ENCODE measurements at regions not wholly inside any gene's neighbourhood (a gene's known extent, or its start where the extent isn't known, plus 50 kb on each side); places are given as distances from the start of the nearest gene placed in this dataset.

DNA sequence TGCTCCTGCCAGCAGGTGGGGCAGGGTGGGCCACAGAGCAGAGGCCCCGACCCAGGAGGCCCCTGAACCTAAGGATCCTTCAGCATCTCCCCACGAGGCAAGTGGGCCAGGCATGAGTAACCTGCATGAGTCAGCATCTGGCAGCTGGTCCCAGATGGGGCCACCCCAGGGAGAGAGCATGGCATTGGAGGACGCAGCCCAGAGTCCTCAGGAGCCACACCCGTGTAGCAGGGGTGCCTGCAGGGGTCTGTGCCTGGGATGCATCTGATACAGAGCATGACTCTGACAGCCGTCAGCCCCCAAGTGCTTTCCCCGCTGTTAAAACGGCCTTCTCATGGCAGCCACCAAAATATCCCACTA is 185.6 kb upstream of the SALL3 start:
- no peak for TF ChIP-seq POLR2AphosphoS5 (IDR thresholded peaks at IDR 0.05)
- TF ChIP-seq, protein P1, sequence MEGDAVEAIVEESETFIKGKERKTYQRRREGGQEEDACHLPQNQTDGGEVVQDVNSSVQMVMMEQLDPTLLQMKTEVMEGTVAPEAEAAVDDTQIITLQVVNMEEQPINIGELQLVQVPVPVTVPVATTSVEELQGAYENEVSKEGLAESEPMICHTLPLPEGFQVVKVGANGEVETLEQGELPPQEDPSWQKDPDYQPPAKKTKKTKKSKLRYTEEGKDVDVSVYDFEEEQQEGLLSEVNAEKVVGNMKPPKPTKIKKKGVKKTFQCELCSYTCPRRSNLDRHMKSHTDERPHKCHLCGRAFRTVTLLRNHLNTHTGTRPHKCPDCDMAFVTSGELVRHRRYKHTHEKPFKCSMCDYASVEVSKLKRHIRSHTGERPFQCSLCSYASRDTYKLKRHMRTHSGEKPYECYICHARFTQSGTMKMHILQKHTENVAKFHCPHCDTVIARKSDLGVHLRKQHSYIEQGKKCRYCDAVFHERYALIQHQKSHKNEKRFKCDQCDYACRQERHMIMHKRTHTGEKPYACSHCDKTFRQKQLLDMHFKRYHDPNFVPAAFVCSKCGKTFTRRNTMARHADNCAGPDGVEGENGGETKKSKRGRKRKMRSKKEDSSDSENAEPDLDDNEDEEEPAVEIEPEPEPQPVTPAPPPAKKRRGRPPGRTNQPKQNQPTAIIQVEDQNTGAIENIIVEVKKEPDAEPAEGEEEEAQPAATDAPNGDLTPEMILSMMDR (IDR thresholded peaks at IDR 0.05), result no peak
- TF ChIP-seq POLR2A (IDR thresholded peaks at IDR 0.05), result no peak
- no peak for TF ChIP-seq EP300 (IDR thresholded peaks at IDR 0.05)

DNA sequence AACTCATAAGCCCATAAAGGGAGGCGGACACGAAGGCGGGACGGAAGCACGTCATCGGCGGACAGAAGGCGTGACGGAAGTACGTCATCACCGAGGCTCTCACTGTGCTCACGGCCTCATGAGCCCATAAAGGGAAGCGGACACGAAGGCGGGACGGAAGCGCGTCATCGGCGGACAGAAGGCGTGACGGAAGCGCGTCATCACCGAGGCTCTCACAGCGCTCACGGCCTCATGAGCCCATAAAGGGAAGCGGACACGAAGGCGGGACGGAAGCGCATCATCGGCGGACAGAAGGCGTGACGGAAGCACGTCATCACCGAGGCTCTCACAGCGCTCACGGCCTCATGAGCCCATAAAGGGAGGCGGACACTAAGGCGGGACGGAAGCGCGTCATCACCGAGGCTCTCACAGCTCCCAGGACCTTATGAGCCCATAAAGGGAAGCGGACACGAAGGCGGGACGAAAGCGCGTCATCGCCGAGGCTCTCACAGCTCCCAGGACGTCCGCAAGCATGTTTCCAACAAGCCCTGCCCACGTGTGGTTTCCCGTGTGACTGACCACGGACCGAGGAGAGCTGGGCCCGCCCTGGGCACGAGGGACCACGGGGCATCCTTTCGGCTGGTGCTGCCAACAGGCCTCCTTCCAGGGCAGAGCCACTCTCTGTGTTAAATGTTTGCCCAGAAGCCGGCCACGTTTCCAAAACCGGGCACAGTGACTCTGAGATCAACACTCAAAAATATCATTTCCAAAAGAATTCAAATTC is 182.7 kb upstream of the SALL3 start:
- H3K27ac ChIP-seq, result no peak overlapping the region
- intact Hi-C loops (cut with DNase I; ENCODE audit: low total_unique reads), result no loop called here
- no peaks in the 10 kb centered on the region for H3K27me3 ChIP-seq
- DNase-seq, result no peak
- no peaks in the 10 kb centered on the region for H3K36me3 ChIP-seq
- 90 to 95% (median 92%) methylated on average over 62 to 67 of the region's 67 CpGs for whole genome bisulfite sequencing, 5 donors
- no peaks in the 10 kb centered on the region for H3K4me1 ChIP-seq
- no peaks in the 10 kb centered on the region for H3K9me3 ChIP-seq
- H3K4me3 ChIP-seq, result no peak overlapping the region
- no peak for TF ChIP-seq POLR2AphosphoS5 (IDR thresholded peaks at IDR 0.05)
- TF ChIP-seq, protein P1 (IDR thresholded peaks at IDR 0.05), result no peak
- TF ChIP-seq POLR2A (IDR thresholded peaks at IDR 0.05), result no peak
- no peak for TF ChIP-seq EP300 (IDR thresholded peaks at IDR 0.05)

More for the DNA sequence above, 185.6 kb upstream of the SALL3 start:
- Histone ChIP-seq H3K36me3 (no peaks in the 10 kb centered on the region), H3K27ac (no peak overlapping the region), H3K4me3 (no peak overlapping the region), H3K9me3 (no peaks in the 10 kb centered on the region), H3K4me1 (no peaks in the 10 kb centered on the region), H3K27me3 (peaks cover 0 to 11% (median 0%) of the 10 kb centered on the region in 3 donors)
- 58 to 70% (median 61%) methylated on average over 6 to 7 of the region's 7 CpGs for WGBS, 5 donors
- intact Hi-C loops (cut with DNase I; ENCODE audit: low total_unique reads), result no loop called here
- no peak for DNase-seq

- Histone ChIP-seq H3K27me3 (no peaks in the 10 kb centered on the region), H3K4me1 (no peaks in the 10 kb centered on the region), H3K9me3 (no peaks in the 10 kb centered on the region), H3K4me3 (no peak overlapping the region), H3K36me3 (no peaks in the 10 kb centered on the region), H3K27ac (no peak overlapping the region)
- TF ChIP-seq POLR2A (IDR thresholded peaks at IDR 0.05) (no peak), EP300 (IDR thresholded peaks at IDR 0.05) (no peak), POLR2AphosphoS5 (IDR thresholded peaks at IDR 0.05) (no peak)
- TF ChIP-seq, protein P1 (IDR thresholded peaks at IDR 0.05), result no peak
- no peak for DNase-seq
- 80 to 96% (median 92%) methylated on average over 11 of the region's 11 CpGs for WGBS, 5 donors
- intact Hi-C loops (cut with DNase I; ENCODE audit: low total_unique reads), result no loop called here
These were observed 182.1 kb upstream of the SALL3 start for GRCh38 chr18:78797499-78797898.

DNA sequence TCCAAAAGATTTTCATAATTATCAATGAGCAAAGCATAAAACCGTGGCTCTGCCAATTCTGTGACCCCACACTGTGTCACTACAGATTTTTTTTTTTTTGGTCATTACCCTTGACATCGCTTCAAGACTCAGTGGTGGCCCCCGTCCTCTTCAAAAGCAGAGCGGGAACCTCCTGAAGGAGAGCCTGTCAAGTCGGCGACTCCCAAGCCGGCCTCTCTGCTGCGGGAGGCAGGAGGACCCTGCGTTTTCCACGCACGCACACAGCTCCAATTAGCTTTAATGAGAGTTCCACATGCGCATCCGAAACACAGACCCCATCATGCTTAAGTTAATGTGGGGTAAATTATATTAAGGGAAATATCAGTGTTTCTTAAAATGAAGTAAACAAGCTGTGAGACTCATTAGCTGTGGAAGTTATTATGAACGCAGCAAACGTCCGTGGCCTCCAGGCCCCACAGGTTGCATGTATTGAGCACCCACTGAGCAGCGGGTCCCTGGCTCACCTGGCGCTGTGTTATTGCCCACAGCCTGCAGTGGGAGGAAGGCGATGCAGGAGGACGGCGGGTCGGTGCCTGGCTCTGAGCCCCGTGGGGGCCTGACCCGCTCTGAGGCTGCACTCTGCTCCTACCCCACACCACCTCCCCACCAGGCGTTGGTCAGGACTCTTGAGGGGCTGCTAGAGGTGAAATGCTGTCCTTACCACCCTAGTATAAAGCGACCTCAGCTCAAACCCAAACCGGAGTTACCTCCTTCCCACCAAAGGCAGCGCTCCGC is 181.0 kb upstream of the SALL3 start:
- WGBS, 5 donors, result 85 to 88% (median 87%) methylated on average over 27 to 29 of the region's 29 CpGs
- intact Hi-C loops (cut with DNase I; ENCODE audit: low total_unique reads), result no loop called here

More for the DNA sequence above, 181.0 kb upstream of the SALL3 start:
- Histone ChIP-seq H3K4me1 (no peaks in the 10 kb centered on the region), H3K27ac (no peak overlapping the region), H3K36me3 (no peaks in the 10 kb centered on the region), H3K27me3 (peaks cover 0 to 2% (median 0%) of the 10 kb centered on the region in 3 donors), H3K4me3 (no peak overlapping the region), H3K9me3 (peaks cover 0 to 4% (median 0%) of the 10 kb centered on the region in 4 donors)
- TF ChIP-seq EP300 (IDR thresholded peaks at IDR 0.05), result no peak
- no peak for DNase-seq
